GM06990 (cell line): ENCODE measurements at regions not wholly inside any gene's neighbourhood (a gene's known extent, or its start where the extent isn't known, plus 50 kb on each side); places are given as distances from the start of the nearest gene placed in this dataset.

Experiments
- DNase-seq: peaks from one replicate; pipeline ENCODE4 v3.0.0-alpha.2; 2011; ENCODE audit not compliant: insufficient read length; ENCODE audit errors: extremely low read depth
- H3K27me3 ChIP-seq: replicated peaks from 2 replicates; pipeline ENCODE4 v1.6.0; 2011; ENCODE audit warnings: low read length; ENCODE audit not compliant: control insufficient read depth, insufficient read depth
- H3K36me3 ChIP-seq: 2 replicates; pipeline ENCODE4 v1.5.1; 2011; ENCODE audit warnings: low read length; ENCODE audit not compliant: control insufficient read depth, insufficient read depth
- H3K4me3 ChIP-seq: replicated peaks from 2 replicates; pipeline ENCODE4 v1.5.1; 2011; ENCODE audit warnings: low read depth, mild to moderate bottlenecking, control low read depth, low read length
- CTCF ChIP-seq: IDR thresholded peaks from 2 replicates; pipeline ENCODE4 v1.5.1; 2011; ENCODE audit warnings: low read length, control low read depth, mild to moderate bottlenecking, inconsistent platforms; ENCODE audit not compliant: insufficient read depth, poor library complexity, severe bottlenecking

GRCh38 chr4:135065366-135065765 is 863.8 kb upstream of the PABPC4L start:
- no peak for DNase-seq
- H3K36me3 ChIP-seq: no peaks in the 10 kb centered on the region
- H3K4me3 ChIP-seq: no peak overlapping the region
- no peak for TF ChIP-seq CTCF
- no peaks in the 10 kb centered on the region for H3K27me3 ChIP-seq

GRCh38 chr4:135050086-135050717 is 848.6 kb upstream of the PABPC4L start:
- no peak for TF ChIP-seq CTCF
- no peak for DNase-seq
- Histone ChIP-seq H3K4me3 (no peak overlapping the region), H3K36me3 (no peaks in the 10 kb centered on the region), H3K27me3 (no peaks in the 10 kb centered on the region)

- Histone ChIP-seq H3K36me3 (no peaks in the 10 kb centered on the region), H3K27me3 (no peaks in the 10 kb centered on the region), H3K4me3 (no peak overlapping the region)
- DNase-seq: no peak
- TF ChIP-seq CTCF: no peak
Observed at GRCh38 chr4:135032670-135033069, 831.1 kb upstream of the PABPC4L start.

GRCh38 chr4:135015771-135016170 is 814.2 kb upstream of the PABPC4L start:
- Histone ChIP-seq H3K4me3 (no peak overlapping the region), H3K36me3 (no peaks in the 10 kb centered on the region), H3K27me3 (no peaks in the 10 kb centered on the region)
- no peak for TF ChIP-seq CTCF
- DNase-seq: no peak

- H3K27me3 ChIP-seq: no peaks in the 10 kb centered on the region
- TF ChIP-seq CTCF: no peak
- no peak overlapping the region for H3K4me3 ChIP-seq
- H3K36me3 ChIP-seq: no peaks in the 10 kb centered on the region
- no peak for DNase-seq
Observed at GRCh38 chr4:135007400-135007799, 805.8 kb upstream of the PABPC4L start.

- TF ChIP-seq CTCF: no peak
- Histone ChIP-seq H3K4me3 (no peak overlapping the region), H3K36me3 (no peaks in the 10 kb centered on the region), H3K27me3 (no peaks in the 10 kb centered on the region)
- no peak for DNase-seq
Observed at GRCh38 chr4:134999169-134999568, 797.6 kb upstream of the PABPC4L start.
